Smooth muscle cell (in vitro differentiated cells): ENCODE measurements at regions not wholly inside any gene's neighbourhood (a gene's known extent, or its start where the extent isn't known, plus 50 kb on each side); places are given as distances from the start of the nearest gene placed in this dataset.

Source experiments
- DNase-seq: peaks from one replicate; lab custom pipeline; 2025; ENCODE audit not compliant: unreplicated experiment; lab: John Stamatoyannopoulos, UW
- H2AFZ ChIP-seq: fragments of 200-600 bp; sonication (generic); 2 replicates; pipeline ENCODE4 v1.6.0; 2016; ENCODE audit warnings: antibody characterized with exemption, low read depth, mild to moderate bottlenecking
- H3F3A ChIP-seq: fragments of 200-600 bp; sonication (generic); 2 replicates; pipeline ENCODE4 v1.6.0; 2017; ENCODE audit warnings: antibody characterized with exemption, low read depth
- H3K27ac ChIP-seq: fragments of 200-600 bp; sonication (generic); 2 replicates; pipeline ENCODE4 v1.5.1; 2016; ENCODE audit warnings: low read depth, mild to moderate bottlenecking
- H3K27me3 ChIP-seq: fragments of 200-600 bp; sonication (generic); 2 replicates; pipeline ENCODE4 v1.6.1; 2016; ENCODE audit warnings: low read depth, mild to moderate bottlenecking
- H3K36me3 ChIP-seq: fragments of 200-600 bp; sonication (generic); 2 replicates; pipeline ENCODE4 v1.5.1; 2016; ENCODE audit warnings: low read depth
- H3K4me1 ChIP-seq: fragments of 200-600 bp; sonication (generic); 2 replicates; pipeline ENCODE4 v1.5.1; 2016; ENCODE audit warnings: low read depth
- H3K4me2 ChIP-seq: fragments of 200-600 bp; sonication (generic); 2 replicates; pipeline ENCODE4 v1.6.0; 2016; ENCODE audit warnings: mild to moderate bottlenecking
- H3K4me3 ChIP-seq: fragments of 200-600 bp; sonication (generic); 2 replicates; pipeline ENCODE4 v1.5.1; 2016; ENCODE audit warnings: mild to moderate bottlenecking
- H3K79me2 ChIP-seq: fragments of 200-600 bp; sonication (generic); 2 replicates; pipeline ENCODE4 v1.6.0; 2016; ENCODE audit warnings: low read depth, mild to moderate bottlenecking
- H3K9ac ChIP-seq: fragments of 200-600 bp; sonication (generic); 2 replicates; pipeline ENCODE4 v1.6.0; 2016; ENCODE audit warnings: low read depth
- H3K9me3 ChIP-seq: fragments of 200-600 bp; sonication (generic); replicated peaks from 2 replicates; pipeline ENCODE4 v1.5.1; 2016; ENCODE audit warnings: low read depth
- H4K20me1 ChIP-seq: fragments of 200-600 bp; sonication (generic); 2 replicates; pipeline ENCODE4 v1.6.0; 2016; ENCODE audit warnings: low read depth
- WGBS: methylation state at CpG from one replicate; pipeline ENCODE4 v1.1.7; 2016; ENCODE audit warnings: low lambda C conversion rate; 5-methylcytosine and 5-hydroxymethylcytosine counted together
- TF ChIP-seq, protein P1 (sequence below): fragments of 200-600 bp; sonication (generic); IDR thresholded peaks from 2 replicates; pipeline ENCODE4 v1.5.1; 2017; ENCODE audit warnings: borderline replicate concordance, mild to moderate bottlenecking, antibody characterized with exemption; ENCODE audit not compliant: insufficient read depth, poor library complexity, severe bottlenecking

DNA sequence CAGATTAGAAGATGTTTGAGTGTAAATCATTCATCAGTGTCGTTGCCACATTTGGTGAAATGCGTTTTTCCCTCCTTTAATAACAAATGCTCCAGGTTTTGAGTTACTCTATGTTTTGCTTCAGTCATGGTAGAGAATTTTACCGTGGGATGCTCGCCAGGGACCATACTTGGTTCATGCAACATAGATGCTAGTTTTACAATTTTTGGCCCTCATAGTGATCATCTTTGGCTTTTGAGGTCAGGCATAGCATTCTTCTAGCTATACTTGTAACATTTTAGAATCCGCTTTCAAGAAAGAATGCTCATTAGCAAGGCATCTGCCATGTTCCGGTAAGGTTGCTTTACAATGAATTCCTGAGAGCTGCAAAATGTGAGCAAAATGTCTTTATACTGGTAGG lies 147.2 kb downstream of the SPCS3 start:
- H3K4me3 ChIP-seq = no peak overlapping the region
- H3K36me3 ChIP-seq = no peaks in the 10 kb centered on the region
- H3K9me3 ChIP-seq = no peaks in the 10 kb centered on the region
- no peak overlapping the region for H3K9ac ChIP-seq
- H2AFZ ChIP-seq = no peak overlapping the region
- 72% methylated on average over 6 of the region's 6 CpGs for WGBS
- H3K27ac ChIP-seq = no peak overlapping the region
- no peaks in the 10 kb centered on the region for H3F3A ChIP-seq
- no peak overlapping the region for H3K4me2 ChIP-seq
- H3K4me1 ChIP-seq = no peaks in the 10 kb centered on the region
- H3K79me2 ChIP-seq = no peaks in the 10 kb centered on the region
- TF ChIP-seq, protein P1, sequence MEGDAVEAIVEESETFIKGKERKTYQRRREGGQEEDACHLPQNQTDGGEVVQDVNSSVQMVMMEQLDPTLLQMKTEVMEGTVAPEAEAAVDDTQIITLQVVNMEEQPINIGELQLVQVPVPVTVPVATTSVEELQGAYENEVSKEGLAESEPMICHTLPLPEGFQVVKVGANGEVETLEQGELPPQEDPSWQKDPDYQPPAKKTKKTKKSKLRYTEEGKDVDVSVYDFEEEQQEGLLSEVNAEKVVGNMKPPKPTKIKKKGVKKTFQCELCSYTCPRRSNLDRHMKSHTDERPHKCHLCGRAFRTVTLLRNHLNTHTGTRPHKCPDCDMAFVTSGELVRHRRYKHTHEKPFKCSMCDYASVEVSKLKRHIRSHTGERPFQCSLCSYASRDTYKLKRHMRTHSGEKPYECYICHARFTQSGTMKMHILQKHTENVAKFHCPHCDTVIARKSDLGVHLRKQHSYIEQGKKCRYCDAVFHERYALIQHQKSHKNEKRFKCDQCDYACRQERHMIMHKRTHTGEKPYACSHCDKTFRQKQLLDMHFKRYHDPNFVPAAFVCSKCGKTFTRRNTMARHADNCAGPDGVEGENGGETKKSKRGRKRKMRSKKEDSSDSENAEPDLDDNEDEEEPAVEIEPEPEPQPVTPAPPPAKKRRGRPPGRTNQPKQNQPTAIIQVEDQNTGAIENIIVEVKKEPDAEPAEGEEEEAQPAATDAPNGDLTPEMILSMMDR = no peak
- DNase-seq = no peak
- H4K20me1 ChIP-seq = no peaks in the 10 kb centered on the region
- H3K27me3 ChIP-seq = no peaks in the 10 kb centered on the region

DNA sequence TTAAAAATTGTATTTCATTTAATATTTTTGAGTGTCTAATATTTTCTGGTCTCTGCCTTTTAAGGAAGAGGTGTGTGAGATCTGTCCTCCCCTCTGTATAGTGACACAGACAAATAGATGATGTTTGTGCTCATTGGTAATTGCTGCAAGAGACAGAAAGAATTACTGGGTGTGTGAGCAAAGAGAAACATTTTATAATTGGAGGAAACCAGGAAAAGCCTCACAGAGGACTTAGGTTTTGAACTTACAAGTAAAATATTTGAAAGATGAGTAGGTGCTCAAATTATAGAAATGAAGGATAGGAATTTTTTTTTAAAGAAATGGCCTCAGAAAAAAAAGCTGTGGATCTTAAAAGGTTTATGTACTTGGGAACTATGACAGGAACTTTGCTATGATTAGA lies 149.8 kb downstream of the SPCS3 start:
- H3K4me2 ChIP-seq = no peak overlapping the region
- H4K20me1 ChIP-seq = no peaks in the 10 kb centered on the region
- no peaks in the 10 kb centered on the region for H3K27me3 ChIP-seq
- no peaks in the 10 kb centered on the region for H3K4me1 ChIP-seq
- no peaks in the 10 kb centered on the region for H3K79me2 ChIP-seq
- H3K9me3 ChIP-seq = no peaks in the 10 kb centered on the region
- TF ChIP-seq, protein P1 = no peak
- H3K4me3 ChIP-seq = no peak overlapping the region
- no peak overlapping the region for H3K9ac ChIP-seq
- no peak for DNase-seq
- no peaks in the 10 kb centered on the region for H3K36me3 ChIP-seq
- no peaks in the 10 kb centered on the region for H3F3A ChIP-seq
- no peak overlapping the region for H2AFZ ChIP-seq
- H3K27ac ChIP-seq = no peak overlapping the region

DNA sequence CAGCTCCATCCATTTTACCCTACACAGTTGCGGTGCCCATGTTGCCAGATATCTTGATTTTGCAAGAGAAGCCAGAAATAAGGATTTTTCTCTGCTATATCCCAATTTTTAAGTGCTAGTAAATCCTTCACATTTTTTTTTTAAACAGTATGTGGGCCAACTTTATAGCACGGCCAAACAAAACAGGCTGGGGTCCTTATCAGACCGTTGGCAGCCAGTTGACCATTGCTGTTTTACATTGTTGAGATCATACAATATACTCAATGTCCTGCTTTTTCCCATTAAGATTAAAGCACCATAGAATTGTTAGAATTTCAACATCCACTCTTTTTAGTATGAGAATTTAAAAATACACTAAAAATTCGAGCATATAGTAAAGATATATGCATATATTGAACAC lies 150.9 kb downstream of the SPCS3 start:
- H3K27ac ChIP-seq = no peak overlapping the region
- DNase-seq = no peak
- H3K9me3 ChIP-seq = no peaks in the 10 kb centered on the region
- TF ChIP-seq, protein P1 = no peak
- no peaks in the 10 kb centered on the region for H4K20me1 ChIP-seq
- no peaks in the 10 kb centered on the region for H3K79me2 ChIP-seq
- WGBS = 78% methylated on average over 4 of the region's 4 CpGs
- no peak overlapping the region for H3K9ac ChIP-seq
- H3K4me3 ChIP-seq = no peak overlapping the region
- no peak overlapping the region for H2AFZ ChIP-seq
- H3K4me1 ChIP-seq = no peaks in the 10 kb centered on the region
- H3K27me3 ChIP-seq = no peaks in the 10 kb centered on the region
- H3K36me3 ChIP-seq = no peaks in the 10 kb centered on the region
- no peak overlapping the region for H3K4me2 ChIP-seq
- no peaks in the 10 kb centered on the region for H3F3A ChIP-seq

DNA sequence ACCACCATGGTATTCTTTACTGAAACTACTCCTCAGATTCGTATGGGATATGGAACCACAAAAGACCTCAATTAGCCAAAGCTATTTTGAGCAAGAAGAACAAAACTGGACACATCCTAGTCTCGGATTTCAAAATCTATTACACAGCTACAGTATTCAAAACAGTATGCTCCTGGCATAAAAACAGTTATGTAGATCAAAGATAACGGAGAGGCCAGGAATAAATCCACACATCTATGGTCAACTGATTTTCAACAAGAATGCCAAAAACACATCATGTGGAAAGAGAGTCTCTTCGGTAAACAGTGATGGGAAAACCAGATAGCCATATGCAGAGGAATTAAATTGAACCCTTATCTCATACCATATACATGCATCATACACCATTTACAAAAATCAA lies 155.3 kb downstream of the SPCS3 start:
- no peaks in the 10 kb centered on the region for H4K20me1 ChIP-seq
- WGBS = 69% methylated on average over 4 of the region's 4 CpGs
- no peak overlapping the region for H3K27ac ChIP-seq
- no peak overlapping the region for H3K9ac ChIP-seq
- no peaks in the 10 kb centered on the region for H3K36me3 ChIP-seq
- no peak overlapping the region for H3K4me2 ChIP-seq
- no peaks in the 10 kb centered on the region for H3K79me2 ChIP-seq
- H3K4me1 ChIP-seq = no peaks in the 10 kb centered on the region
- no peaks in the 10 kb centered on the region for H3K27me3 ChIP-seq
- H3K9me3 ChIP-seq = no peaks in the 10 kb centered on the region
- no peak overlapping the region for H3K4me3 ChIP-seq
- H3F3A ChIP-seq = no peaks in the 10 kb centered on the region
- no peak for DNase-seq
- TF ChIP-seq, protein P1 = no peak
- H2AFZ ChIP-seq = no peak overlapping the region
